HG03521 (cell line): ENCODE measurements at regions not wholly inside any gene's neighbourhood (a gene's known extent, or its start where the extent isn't known, plus 50 kb on each side); places are given as distances from the start of the nearest gene placed in this dataset.

Source experiments
- ATAC-seq: cut with Tn5 transposase; IDR thresholded peaks from one replicate; pipeline ENCODE4 v1.9.1; 2021; ENCODE audit warnings: mild to moderate bottlenecking, moderate library complexity; ENCODE audit not compliant: unreplicated experiment

DNA sequence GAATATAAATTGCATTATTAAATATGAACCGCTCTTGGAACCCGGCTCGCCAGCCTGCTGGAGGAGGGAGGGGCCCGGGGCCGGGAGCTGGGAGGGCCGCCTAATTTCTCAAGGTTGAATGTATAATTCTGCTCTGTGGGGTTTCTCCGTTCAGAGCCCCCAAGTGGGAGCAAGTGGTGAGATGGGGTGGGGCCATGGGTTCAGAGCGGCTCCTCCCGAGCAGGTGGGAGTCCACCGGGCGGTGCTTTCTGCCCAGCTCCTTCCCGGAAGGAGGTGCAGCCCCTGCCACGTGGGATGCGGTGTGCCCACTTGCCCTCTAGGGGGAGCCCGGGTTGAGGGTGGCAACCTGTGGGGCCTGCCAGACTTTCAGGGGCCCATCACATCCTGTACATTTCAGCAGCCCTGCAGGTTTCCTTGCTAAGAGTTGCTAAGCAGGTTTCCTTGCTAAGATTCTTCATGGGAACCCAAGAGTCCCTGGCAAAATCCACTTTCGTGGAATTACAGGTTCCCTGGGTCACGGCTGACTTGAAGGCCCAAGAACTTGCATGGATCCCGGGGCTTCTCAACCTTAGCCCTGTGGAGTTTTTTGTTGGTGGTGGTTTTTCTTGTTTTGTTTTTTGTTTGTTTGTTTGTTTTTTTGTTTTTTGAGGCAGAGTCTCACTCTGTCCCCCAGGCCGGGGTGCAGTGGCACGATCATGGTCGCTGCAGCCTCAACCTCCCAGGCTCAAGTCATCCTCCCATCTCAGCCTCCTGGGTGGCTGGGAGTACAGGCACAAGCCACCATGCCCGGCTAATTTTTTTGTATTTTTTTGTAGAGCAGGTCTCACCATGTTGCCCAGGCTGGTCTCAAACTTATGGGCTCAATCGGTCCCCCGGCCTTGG lies 196.7 kb upstream of the GSE1 start:
- ATAC-seq = no peak

DNA sequence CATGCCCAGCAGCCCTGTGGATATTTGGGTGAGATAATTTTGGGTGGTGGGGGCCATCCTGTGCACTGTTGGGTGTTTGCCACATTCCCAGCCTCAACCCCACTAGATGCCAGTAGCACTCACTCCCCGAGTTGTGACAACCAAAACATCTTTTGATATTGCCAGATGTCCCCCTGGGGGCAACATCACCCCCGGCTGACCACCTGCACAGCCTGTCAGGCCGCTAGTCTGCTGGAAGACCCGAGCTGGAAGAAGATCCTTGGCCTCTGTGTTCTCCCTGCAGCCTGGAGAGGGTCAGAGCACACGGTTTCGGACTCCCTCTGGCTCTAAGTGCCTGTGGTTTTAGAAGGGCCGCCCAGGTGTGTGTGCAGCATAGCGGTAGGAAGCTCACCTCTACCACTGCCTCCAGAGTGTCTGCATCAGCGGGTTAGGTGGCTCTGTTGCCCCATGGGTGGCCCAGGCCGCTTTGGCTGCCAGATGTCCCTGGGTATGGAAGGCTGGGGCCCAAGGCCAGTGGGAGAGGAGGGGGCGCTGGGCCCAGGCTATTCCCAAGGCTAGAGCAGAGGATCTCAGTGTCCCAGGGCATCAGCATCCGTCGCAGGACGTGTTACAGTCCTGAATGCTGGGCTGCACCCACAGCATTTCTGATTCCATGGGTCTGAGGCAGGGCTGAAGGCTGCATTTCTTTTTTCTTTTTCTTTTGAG lies 195.8 kb upstream of the GSE1 start:
- no peak for ATAC-seq

DNA sequence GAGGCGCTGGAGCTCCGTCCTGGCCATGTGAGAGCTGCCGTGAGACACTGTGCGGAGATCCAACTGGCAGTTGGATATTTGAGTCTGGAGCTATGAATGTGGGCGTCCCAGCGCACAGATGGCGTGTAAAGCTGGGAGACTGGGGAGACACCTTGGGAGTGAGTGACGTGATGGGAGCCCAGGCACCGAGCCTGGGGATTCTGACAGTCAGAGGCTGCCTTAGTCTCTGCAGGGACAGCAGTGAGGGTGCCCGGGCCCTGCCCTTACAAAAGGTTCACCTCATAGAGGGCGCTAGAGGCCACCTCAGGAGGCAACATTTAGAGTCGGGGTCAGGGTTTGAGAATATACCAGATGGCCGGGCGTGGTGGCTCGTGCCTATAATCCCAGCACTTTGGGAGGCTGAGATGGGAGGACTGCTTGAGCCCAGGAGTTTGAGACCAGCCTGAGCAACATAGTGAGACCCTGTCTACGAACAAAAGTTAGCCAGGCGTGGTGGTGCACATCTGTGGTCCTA lies 194.1 kb upstream of the GSE1 start:
- ATAC-seq = no peak

DNA sequence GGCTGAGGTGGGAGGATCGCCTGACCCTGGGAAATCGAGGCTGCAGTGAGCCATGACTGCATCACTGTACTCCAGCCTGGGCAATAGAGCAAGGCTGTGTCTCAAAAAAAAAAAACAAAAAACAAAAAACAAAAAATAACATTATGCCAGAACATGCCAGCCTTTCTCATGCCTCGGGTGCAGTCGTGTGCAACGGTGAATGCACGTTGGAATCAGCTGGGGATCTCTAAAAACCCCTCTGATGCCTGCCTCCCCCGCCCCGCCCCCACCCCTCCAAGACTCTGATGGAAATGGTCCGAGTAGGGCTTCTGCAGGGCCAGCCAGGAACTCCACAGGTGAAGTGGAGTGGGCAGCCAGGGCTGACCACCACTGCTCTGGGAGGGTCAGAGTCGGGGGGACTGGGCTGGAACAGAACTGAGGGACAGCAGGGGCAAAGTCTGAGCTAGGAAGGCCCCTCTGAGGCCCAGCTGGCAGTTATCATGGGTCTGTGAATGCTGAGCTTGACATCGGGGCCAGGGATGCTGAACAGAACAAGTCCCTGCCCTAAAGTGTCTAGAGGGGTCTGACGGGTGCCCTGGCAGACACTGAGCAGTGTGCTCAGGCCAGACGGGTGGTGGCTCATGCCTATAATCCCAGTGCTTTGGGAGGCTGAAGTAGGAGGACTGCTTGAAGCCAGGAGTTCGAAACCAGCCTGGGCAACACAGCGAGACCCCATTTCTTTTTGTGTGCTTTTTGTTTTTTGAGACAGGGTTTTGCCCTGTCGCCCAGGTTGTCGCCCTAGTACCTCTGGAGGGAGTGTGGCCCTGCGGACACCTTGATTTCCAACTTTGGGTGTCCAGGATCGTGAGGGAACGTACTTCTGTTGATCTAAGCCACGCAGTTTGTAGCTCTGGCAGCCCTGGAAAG lies 193.4 kb upstream of the GSE1 start:
- ATAC-seq = no peak

DNA sequence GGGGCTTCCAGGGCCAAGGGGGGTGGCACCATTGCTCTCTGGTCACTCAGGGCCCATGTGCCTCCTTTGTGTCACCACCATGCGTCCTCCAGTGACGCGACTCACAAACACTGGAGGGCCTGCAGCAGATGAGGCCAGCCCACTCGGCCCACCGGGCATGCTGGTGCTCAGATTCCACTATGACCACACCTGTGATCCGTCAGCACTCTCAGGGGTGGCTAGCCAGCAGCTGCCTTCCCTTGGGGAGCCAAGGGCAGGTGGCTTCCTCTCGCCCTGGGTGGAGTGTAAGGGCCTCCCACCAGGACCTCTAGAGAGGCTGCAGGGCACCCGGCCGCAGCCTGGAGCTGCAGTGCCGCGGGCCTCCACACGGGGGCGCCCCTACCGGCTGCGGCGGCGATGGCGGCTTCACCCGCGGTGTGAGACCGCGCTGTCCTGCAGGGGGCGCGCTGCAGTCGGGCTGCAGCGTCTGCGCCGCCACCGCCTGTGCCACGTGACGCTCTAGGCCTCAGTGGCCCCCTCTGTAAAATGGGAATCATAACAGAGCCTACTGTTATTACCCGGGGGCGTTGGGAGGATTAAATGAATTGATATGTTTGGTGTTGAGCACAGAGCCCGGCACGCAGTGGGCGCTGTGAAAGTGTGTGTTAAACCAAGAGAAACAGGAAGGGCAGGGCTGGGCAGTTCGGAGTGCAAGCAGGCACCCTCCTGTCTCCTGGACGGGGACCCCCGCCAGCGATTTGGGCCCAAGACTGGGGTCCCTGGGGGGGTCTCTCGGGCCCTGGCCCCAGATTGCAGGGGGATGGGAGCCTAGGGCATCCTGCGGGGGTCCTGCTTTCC lies 192.4 kb upstream of the GSE1 start:
- ATAC-seq = no peak

DNA sequence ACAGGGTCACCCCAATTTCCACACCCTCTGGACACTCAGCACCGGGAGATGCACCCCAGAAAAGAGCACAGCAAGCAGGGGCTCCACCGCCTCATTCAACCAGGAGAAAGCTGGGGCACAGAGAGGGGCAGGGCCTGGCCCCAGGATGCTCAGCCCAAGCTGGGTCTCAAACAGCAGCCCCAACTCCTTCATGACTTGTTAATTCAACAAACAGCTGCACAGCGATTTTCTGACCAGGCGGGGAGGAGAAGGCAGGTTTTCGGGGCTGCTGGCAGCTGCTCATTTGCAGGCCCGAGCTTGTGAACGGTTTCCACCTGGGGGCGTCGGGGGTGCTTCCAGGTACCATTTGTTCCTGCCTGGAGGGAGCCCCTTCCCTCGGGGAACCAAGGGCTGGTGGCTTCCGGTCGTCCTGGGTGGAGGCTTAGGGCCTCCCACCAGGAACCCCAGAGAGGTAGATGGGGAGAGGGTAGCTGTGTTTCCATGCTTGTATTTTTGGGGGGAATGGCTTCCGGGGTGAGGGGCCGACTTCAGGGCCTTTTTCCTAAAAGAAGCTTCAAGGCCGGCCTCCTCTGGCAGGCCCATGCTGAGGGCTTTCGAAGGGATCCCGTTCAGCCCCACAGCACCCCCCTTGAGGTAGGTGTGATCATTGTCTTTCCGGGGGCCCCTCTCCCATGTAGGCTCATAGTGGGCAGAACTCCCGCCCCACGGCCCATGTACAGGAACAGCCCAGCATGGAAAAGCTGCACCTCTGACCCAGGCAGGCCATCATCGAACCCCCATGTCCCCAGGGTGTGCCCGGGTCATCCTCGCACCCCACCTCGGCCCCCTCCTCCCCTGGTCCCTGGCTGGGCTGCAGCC lies 191.6 kb upstream of the GSE1 start:
- ATAC-seq = no peak

DNA sequence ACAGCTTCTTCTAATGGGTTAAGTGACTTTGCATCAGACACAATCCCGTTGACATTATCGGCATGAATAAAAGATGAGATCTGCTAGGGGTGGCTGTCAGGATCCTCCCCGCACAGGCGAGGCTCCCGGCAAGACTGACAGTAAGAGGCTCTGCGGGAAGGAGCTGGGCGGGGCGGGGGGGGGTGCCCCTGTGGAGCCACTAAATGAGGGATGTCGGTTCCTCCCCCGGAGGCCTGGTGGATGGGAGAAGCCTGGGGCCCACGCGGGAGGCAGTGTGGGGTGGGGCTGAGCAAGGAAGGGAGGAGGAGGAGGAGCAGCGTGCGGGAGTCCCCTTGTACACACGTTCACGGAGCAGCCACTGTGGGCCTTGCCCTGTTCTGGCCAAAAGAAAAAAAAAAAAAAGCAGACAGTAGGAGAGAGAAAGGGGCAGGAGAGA lies 190.9 kb upstream of the GSE1 start:
- no peak for ATAC-seq

DNA sequence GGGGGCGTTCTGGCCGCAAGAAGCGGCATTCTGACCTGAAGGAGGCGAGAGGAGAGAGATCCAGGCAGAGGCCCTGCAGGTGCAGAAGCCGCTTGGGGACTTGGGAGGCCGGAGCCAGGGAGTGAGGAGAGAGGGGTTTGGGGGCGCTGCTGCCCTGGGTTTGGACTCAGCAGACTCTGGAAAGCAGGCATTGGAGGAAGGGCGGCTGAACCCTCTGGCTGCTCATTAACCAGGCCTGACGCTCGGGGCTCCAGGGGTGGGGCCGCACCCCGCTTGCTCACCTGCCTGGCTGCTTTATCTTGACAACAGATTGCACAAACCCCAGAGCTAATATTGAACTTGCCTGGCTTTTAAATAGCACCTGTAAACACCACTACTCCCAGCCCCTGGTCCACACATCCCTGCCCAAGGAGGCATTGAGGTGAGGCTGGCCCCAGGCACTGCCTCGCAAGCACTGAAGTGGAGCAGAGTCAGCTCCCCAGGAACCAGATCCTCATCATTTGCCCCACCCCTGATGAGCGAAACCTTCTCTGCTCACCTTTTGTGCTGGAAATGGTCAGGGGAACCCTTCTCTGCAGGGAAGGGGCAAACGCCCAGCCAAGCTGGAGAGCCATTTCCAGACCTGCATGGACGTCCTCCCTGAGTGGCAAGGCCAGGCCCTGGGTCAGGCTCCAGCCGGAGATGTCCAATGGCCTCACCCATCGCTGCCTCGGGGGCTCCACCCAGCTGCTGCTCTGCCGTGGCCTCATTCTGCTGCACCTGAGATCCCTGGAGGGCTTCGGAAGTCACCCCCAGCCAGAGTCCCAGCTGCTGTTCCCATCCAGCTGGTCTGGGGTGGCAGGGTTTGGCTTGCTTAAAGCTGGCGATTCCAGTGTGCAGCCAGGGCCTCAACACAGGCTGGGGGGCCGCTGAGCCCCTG lies 190.2 kb upstream of the GSE1 start:
- ATAC-seq = no peak

DNA sequence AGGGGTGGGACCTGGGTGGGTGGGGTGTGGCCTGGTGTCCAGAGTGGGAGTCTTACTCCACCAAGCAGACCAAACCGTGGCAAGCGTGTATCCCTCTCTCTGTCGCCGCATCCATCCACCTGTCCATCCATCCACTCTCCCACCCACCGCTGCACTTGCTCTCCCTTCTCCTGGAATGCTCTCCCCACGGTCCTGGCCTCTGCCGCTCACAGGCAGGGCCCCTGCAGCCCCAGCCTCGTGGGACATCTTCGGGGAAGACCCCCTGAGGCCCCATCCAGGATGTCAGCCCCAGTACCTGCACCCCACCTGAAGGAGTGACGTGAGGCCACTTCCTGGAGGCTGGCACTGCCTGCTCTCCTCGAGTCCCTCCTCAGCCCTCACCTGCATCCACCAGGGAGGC lies 189.5 kb upstream of the GSE1 start:
- no peak for ATAC-seq

DNA sequence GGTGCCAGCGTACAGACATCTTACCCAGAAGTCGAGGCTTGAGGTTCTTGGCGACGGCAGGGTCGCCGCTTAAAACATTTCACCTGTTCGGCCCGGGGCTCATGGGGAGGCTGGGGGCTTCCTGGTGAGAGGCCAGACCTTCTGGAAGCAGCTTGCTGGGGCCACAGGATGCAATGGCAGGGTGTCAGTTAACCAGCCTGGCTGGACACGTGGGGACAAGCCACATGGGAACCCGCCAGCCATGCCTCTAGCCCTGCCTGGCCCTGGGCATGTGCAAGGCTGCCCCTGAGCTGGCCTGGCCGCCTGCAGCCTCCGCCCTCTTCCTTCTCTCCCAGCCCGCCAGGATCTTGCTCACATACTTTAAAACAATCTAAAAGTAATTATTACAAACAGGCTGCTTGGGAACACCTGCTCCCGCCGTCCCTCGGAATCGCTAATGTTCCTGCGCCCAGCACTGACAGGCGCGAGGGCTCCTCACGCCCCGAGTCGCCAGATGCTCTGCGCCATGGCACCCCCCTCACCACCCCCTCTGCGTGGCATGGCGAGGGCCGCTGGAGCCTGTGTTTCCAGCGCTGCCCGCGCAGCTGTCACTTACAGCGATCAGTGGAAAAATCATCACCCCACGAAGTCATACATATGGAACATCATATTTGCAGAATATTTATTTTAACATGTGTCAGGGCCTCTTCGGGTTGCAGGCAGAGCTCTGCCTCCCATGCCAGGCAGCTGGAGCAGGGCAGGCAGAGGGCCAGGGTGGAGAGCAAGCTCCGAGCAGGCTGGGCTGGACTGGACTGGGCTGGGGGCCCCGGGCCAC lies 188.7 kb upstream of the GSE1 start:
- ATAC-seq = no peak

DNA sequence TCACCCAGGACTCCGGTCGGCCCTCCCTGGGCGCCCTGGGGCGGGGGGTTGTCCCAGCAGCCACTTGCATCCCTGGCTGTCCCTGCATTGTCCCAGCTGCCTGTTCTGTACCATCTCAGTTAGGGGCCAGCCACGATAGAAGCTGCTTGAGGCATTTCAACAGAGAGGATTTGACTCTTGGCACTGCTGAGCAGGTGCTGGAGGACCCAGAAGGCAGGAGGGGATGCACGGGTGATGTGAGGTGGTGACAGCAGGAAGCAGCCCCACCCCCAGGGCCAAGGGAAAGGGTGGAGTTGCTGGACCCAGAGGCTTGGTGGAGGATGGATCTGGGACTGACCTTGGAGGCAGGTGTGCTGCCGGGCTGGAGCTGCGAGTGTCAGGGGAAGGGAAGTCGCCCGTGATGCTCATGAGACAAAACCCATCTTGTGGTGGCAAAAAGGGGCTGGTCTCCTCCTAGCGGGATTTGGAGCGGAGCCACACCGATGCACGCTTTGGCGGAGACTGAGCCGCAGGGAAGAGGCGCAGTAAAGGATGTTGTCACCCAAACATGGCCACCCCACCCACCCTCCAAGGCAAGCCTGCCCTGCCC lies 188.0 kb upstream of the GSE1 start:
- no peak for ATAC-seq

DNA sequence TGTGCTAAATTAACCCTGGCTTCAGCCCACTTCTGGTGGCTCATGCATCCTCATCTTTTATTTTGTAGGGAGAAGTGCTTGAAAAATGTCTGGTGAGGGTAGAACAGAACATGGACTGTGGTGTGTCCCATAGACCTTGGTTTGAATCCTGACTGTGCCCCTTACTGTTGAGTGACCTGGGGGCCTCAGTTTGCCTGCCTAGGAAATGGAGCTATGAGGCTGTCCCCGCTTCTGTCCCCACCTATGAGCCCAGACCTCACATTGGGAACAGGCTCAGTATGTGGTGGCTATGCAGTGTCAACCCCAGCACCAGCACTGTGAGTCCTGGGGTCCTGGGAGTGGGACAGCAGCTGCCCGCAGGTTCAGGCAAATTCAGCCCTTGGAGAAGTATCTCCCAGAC lies 186.3 kb upstream of the GSE1 start:
- ATAC-seq = no peak

DNA sequence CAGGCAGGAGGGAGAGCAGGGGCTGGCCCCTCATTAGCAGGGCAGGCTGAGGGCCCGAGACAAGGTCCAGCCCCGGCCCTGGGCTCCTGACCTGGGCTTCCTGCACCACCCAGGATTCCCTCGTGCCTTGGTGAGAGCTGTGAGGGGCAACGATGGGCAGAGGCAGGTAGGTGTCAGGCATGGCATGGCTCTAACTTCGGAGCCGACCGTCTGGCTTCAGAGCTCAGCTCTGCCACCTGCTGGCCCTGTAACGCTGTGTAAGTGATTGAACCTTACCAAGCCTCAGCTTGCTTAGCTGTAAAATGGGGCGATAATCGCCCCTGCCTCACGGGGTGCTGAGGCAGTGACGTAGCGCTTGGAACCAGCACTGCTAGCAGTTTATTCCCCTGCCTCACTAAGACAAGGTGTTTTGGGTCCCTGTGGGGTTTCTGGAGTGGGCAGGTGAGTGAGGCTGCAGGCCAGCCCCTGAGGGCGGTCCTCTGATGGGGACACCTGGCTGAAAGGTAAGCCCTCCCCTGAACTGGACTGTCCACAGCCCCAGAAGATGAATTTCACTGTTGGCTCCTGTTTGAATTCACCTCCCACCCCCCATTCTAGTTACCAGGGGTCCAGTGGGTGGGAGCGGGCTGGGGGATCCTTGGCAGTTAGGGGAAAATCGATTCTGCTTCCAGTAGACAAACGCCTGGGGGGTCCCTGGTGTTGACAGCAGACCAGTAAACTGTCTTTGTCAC lies 184.8 kb upstream of the GSE1 start:
- no peak for ATAC-seq

DNA sequence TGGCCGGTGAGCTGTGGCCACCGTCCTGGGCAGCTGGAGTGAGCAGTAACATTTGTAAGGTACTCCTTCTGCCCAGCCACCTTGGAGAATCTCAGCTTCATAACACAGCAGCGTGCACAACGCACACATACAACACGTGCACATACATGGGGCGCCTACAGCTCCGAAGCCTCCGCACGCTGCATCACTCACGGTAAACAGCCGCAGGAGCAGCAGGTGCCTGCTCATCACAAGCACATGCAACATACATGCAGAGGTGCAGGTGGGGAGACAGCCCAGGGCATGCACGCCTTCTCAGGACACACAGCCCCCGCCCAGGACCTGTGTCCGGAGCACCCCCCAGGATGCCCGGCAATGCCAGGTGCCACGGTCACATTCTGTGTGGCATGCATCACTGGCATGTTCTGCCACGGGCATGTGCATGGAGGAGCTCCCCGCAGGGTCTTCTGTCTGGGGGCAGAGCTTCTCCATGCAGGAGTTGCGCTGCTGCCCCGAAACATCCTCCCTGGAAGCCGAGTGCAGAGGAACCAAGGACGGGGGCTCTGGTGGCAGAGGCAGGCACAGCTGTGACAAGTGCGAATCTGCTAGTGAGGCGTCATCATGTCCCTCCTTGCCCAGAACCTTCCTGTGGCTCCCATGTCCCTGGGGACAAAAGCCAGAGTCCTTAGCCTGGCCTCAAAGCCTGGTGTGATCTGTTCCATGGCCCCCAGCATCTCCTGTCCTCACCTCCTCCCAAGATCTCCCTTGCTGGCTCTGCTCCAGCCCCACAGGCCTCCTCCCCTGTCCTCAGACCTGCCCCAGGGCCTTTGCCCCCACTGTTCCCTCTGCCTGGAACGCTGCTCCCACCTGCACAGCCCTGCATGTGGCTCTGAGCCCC lies 184.0 kb upstream of the GSE1 start:
- no peak for ATAC-seq

DNA sequence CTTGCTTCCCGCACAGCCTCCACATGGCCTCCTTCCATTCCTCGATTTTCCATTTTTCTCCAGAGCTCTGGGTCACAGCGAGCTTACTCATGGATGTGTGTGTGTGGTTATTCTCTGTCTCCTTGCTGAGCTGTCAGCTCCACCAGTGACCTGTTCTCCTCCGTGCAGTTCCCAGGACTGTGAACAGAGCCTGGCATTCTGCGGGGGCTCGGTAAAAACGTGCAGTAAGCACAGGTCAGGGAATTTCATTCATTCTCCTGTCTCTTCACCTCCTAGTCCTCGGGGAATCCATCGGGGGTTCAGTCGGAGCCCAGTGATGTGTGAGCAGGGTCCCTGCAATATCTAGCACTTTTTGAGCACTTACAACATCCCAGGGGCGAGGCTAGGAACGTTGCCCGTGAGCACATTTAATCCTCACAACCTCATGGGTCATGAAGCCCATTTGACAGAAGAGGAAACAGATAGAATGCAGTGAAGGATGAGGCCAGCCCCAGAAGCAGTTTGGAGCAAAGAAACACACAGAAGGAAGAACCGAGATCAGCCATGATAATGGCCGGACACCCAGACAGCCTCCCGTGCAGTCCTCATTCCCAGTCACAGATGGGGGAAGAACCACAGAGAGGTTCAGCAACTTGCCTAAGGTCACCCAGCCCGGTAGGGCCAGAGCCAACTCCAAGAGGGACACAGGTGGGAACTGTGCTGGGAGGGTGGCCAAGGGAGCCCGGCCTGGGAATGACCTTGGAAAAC lies 183.2 kb upstream of the GSE1 start:
- ATAC-seq = no peak
